HG02970 (cell line): ENCODE measurements at regions not wholly inside any gene's neighbourhood (a gene's known extent, or its start where the extent isn't known, plus 50 kb on each side); places are given as distances from the start of the nearest gene placed in this dataset.
"Not testable (repeated sequence)": the region's sequence is repeated elsewhere in the genome, so short reads cannot be mapped to it uniquely, and the experiment has no call there.

Experiments
- ATAC-seq: cut with Tn5 transposase; IDR thresholded peaks from one replicate; pipeline ENCODE4 v1.9.1; 2021; ENCODE audit warnings: mild to moderate bottlenecking, moderate library complexity, moderate number of reproducible peaks; ENCODE audit not compliant: unreplicated experiment, low FRiP score

GRCh38 chr6:9862603-9863167 is 552.2 kb downstream of the TFAP2A start:
- no peak for ATAC-seq

- ATAC-seq: no peak
These were observed 563.1 kb downstream of the TFAP2A start for GRCh38 chr6:9851541-9852380.

- ATAC-seq: no peak
These were observed 563.9 kb downstream of the TFAP2A start for GRCh38 chr6:9851006-9851405.

GRCh38 chr6:9848094-9848493 is 566.8 kb downstream of the TFAP2A start:
- no peak for ATAC-seq

GRCh38 chr6:9841886-9842725 is 572.8 kb downstream of the TFAP2A start:
- no peak for ATAC-seq

GRCh38 chr6:9834233-9834632 is 580.6 kb downstream of the TFAP2A start:
- no peak for ATAC-seq

GRCh38 chr6:9831783-9832182 is 583.1 kb downstream of the TFAP2A start:
- ATAC-seq: no peak

GRCh38 chr6:9830808-9831207 is 584.1 kb downstream of the TFAP2A start:
- no peak for ATAC-seq

GRCh38 chr6:9825526-9825925 is 589.3 kb downstream of the TFAP2A start:
- ATAC-seq: no peak

GRCh38 chr6:9810727-9811126 is 604.1 kb downstream of the TFAP2A start:
- ATAC-seq: not testable (repeated sequence)

- no peak for ATAC-seq
These were observed 604.6 kb downstream of the TFAP2A start for GRCh38 chr6:9810286-9810685.

- ATAC-seq: no peak
These were observed 608.7 kb downstream of the TFAP2A start for GRCh38 chr6:9806195-9806594.

- no peak for ATAC-seq
These were observed 613.6 kb downstream of the TFAP2A start for GRCh38 chr6:9801249-9801754.

- no peak for ATAC-seq
These were observed 615.3 kb downstream of the TFAP2A start for GRCh38 chr6:9799582-9799981.

GRCh38 chr6:9796827-9797226 is 618.0 kb downstream of the TFAP2A start:
- ATAC-seq: no peak

- no peak for ATAC-seq
These were observed 619.0 kb downstream of the TFAP2A start for GRCh38 chr6:9795880-9796279.

GRCh38 chr6:9789201-9789600 is 625.7 kb downstream of the TFAP2A start:
- ATAC-seq: no peak

- ATAC-seq: no peak
These were observed 630.1 kb downstream of the TFAP2A start for GRCh38 chr6:9784786-9785185.

- ATAC-seq: no peak
These were observed 631.3 kb downstream of the TFAP2A start for GRCh38 chr6:9783567-9783966.

- ATAC-seq: no peak
These were observed 648.5 kb downstream of the TFAP2A start for GRCh38 chr6:9766240-9766915.
